ENCODE measurements at regions not wholly inside any gene's neighbourhood (a gene's known extent, or its start where the extent isn't known, plus 50 kb on each side); places are given as distances from the start of the nearest gene placed in this dataset.
A peak's percentile ranks its signal among the peaks of the same experiment; 100 is the strongest.

GRCh38 chr5:67300326-67300725, 103.7 kb upstream of the CD180 start (continued):
- TF ChIP-seq HSF1 (IDR thresholded peaks at IDR 0.05; ENCODE audit: low read depth, low read length) (no peak), KDM1A (IDR thresholded peaks at IDR 0.05; ENCODE audit: borderline replicate concordance) (no peak), CEBPB (IDR thresholded peaks at IDR 0.05; ENCODE audit: borderline replicate concordance in 1 of 2, low read depth in 2 of 2, low read length in 2 of 2) (no peak), BCL11A (IDR thresholded peaks at IDR 0.05; ENCODE audit: low read depth, low read length) (no peak), SREBF1 (IDR thresholded peaks at IDR 0.05; ENCODE audit: low read length) (no peak), IRF4 (IDR thresholded peaks at IDR 0.05; ENCODE audit: low read depth, low read length) (no peak), SP1 (IDR thresholded peaks at IDR 0.05; ENCODE audit: low read depth, low read length) (no peak)

GRCh38 chr5:67299231-67299735, 102.7 kb upstream of the CD180 start:
- ChIA-PET CTCF (no interaction called here), RAD21 (ENCODE audit: unreplicated experiment) (no interaction called here), POLR2A (no interaction called here), SMC1A (ENCODE audit: uncharacterized antibody, unreplicated experiment) (no interaction called here)
- ATAC-seq, result peak; percentile 31; the same call in 1 of the 3 replicates
- WGBS (ENCODE audit: insufficient coverage, insufficient replicate concordance, low lambda C conversion rate, missing lambda C conversion rate), result 63% methylated on average over 2 of the region's 2 CpGs
- intact Hi-C loops (cut with micrococcal nuclease; ENCODE audit: unreplicated experiment) (no loop called here), in situ Hi-C loops (cut with MboI) (no loop called here)
- H3K4me3 ChIP-seq, result no peak overlapping the region
- H3K4me2 ChIP-seq (ENCODE audit: control insufficient read depth, insufficient read depth), result no peak overlapping the region
- no peaks in the 10 kb centered on the region for H4K20me1 ChIP-seq (ENCODE audit: control insufficient read depth, insufficient read depth)
- H3K9ac ChIP-seq (ENCODE audit: control insufficient read depth, insufficient read depth, low read length), result no peak overlapping the region
- H3K79me2 ChIP-seq (ENCODE audit: control insufficient read depth, insufficient read depth, low read length), result no peaks in the 10 kb centered on the region
- H3K36me3 ChIP-seq (ENCODE audit: control insufficient read depth in 2 of 2, insufficient read depth in 2 of 2, low read length in 1 of 2), result no peaks in the 10 kb centered on the region
- no peak for FAIRE-seq
- no peaks in the 10 kb centered on the region for H3K27me3 ChIP-seq (replicated peaks in 1 of 2; ENCODE audit: control insufficient read depth in 2 of 2, insufficient read depth in 2 of 2, low read length in 1 of 2)
- no peak for DNase-seq (ENCODE audit: low read depth, low spot score)
- H2AFZ ChIP-seq (ENCODE audit: control insufficient read depth, low read depth, low read length), result no peak overlapping the region
- H3K27ac ChIP-seq (ENCODE audit: control insufficient read depth, insufficient read depth), result no peak overlapping the region
- no peaks in the 10 kb centered on the region for H3K9me3 ChIP-seq (replicated peaks; ENCODE audit: control insufficient read depth, insufficient read depth, low read length)
- H3K4me1 ChIP-seq (ENCODE audit: control insufficient read depth, insufficient read depth, low read length), result no peaks in the 10 kb centered on the region
- BruUV-seq (replicated peaks), result no TSS peak
- no peak for TF ChIP-seq REST (IDR thresholded peaks at IDR 0.05; ENCODE audit: low read depth, low read length)
- TF ChIP-seq YBX1 (IDR thresholded peaks at IDR 0.05), result no peak
- no peak for TF ChIP-seq JUNB (IDR thresholded peaks at IDR 0.05)
- TF ChIP-seq IRF5 (IDR thresholded peaks at IDR 0.05; ENCODE audit: borderline replicate concordance), result no peak
- peak; percentile 64; the same call in 1 of the 2 replicates for TF ChIP-seq BCL11A (IDR thresholded peaks at IDR 0.05; ENCODE audit: low read depth, low read length)
- peak; percentile 30; the same call in 1 of the 2 replicates for TF ChIP-seq ZNF24 (IDR thresholded peaks at IDR 0.05)
- TF ChIP-seq CHD2 (IDR thresholded peaks at IDR 0.05; ENCODE audit: borderline replicate concordance, low read depth, low read length), result no peak
- no peak for TF ChIP-seq KDM1A (IDR thresholded peaks at IDR 0.05; ENCODE audit: borderline replicate concordance)
- TF ChIP-seq ETV6 (conservative IDR thresholded peaks at IDR 0.05 in 1 of 2, IDR thresholded peaks at IDR 0.05 in 1 of 2; ENCODE audit: borderline replicate concordance in 1 of 2, low read depth in 1 of 2), result no peak
- no peak for TF ChIP-seq TAF1 (IDR thresholded peaks at IDR 0.05; ENCODE audit: borderline replicate concordance, low read depth, low read length)
- TF ChIP-seq MTA2 (IDR thresholded peaks at IDR 0.05; ENCODE audit: low read depth), result peak; percentile 87
- TF ChIP-seq ZNF274 (IDR thresholded peaks at IDR 0.05; ENCODE audit: insufficient read depth, insufficient read length), result no peak
- no peak for TF ChIP-seq TBL1XR1 (IDR thresholded peaks at IDR 0.05; ENCODE audit: low read depth, low read length)
- peak in 1 of 2 experiments; percentile 65; a peak in 2 of 4 replicates for TF ChIP-seq BHLHE40 (IDR thresholded peaks at IDR 0.05; ENCODE audit: borderline replicate concordance in 1 of 2, low read depth in 2 of 2, low read length in 1 of 2)
